ENCODE measurements at regions not wholly inside any gene's neighbourhood (a gene's known extent, or its start where the extent isn't known, plus 50 kb on each side); places are given as distances from the start of the nearest gene placed in this dataset.

DNA sequence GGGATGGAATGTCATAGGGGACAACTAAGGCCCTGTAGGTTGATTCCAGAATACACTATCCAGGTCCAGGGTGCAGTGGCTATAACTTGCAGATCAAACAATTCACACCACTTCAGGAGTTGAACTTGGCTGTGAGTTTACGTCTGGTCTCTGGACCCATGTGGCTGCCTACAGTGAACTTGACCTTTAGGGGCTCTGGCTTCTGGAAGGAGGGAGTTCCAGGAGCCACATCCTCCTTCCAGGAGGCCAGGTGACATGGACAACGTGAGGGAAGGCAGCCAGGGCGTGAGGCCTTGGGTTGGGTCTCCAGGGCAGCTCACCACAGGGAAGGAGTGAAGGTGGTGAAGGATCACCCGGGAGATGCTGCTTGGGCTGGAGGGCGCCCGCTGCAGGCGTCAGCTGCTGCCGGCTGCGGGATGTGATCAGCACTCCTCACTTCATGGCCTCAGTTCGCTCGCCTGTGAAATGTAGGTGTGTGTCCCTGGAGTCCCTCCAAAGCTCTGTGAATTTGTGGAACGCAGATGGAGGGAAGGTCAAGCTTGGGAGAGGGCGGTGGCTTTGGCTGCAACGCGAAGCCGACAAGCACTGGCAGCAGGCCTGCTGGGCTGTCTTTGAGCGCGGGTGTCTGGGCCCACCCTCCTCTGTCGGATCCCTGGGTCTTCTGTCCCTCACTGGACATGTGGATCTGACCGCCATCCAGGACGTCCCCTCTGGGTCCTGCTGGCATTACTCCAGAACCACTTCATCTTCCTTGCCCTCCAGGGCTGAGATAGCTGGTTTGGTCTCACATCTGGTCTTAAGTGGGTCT is 146.5 kb downstream of the GLI2 start:
- DNase-seq (ENCODE audit: low read depth): no peak

DNA sequence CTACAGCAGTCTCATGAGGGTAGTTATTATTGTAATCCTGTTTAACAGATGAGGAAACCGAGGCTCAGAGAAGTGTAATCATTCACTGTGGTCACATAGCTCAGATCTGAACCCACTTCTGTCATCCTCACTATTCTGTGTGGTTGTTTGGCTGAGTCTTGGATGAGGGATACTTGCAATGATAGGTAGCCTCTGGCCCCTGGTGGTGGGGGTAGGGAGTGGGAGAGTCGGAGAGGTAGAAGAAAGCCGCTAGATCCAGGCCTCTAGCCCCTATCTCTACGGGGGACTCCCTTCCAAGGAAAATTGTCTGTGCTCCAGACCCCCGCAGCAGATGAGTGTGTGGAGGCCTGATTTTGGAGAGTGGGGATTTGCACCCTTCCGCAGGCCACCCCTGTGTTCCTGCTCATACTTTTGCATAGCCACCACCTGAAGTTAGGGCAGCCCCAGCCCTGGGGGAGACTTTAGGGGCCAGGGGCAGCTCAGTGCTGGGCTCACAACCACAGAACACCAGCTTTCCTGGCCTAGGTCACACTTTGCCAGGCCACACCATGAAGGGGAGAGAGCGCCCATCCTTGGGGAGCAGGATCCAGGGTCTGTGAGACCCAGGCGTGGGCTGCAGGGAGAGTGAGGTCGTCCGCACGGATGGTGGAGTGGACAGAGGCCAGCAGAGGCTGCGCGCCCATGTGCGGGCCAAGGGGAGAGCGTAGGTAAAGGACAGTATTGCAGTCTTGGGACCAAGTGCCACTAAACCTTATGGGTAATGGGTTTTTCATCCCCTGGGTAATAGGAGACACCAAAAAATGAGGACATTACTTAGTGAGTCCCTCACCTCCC is 148.2 kb downstream of the GLI2 start:
- no peak for DNase-seq (ENCODE audit: low read depth)

DNA sequence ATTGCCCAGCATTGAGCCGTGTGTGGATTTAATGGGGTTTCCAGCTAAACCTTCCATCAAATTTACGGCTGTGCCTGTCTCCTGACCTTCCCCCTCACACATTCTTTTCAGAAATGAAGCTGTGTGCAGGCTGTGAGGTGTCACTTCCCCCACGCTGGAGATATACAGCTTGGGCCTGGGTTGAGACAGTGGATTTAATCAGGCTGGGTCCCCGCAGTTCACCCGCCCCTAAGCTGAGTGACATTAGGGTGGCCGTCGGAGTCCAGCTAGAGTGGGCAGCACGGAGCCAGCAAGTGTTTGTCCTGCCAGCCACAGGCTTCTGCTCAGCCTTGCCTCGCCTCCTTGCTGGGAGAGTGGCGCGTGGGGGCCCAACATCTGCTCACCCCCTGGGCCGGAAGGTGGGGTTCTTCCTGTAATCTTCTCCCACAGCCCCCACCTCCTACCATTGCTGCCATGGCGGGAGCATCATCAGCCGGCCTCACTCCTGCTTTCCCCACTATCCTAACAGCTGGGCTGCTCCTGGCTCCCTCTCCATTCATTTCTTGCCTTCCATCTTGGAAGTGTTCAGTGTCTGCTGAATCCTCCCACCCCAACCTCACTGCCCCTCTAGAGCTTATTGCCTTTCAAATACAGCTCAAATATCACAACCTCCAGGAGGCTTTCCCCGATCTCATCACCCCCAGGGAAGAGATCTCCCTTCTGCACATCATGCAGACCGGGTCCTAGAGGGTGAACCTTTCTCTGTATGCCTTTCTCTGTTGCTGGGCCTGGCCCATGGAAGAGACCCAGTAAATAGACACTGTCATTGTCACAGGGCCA is 149.0 kb downstream of the GLI2 start:
- DNase-seq (ENCODE audit: low read depth): no peak

DNA sequence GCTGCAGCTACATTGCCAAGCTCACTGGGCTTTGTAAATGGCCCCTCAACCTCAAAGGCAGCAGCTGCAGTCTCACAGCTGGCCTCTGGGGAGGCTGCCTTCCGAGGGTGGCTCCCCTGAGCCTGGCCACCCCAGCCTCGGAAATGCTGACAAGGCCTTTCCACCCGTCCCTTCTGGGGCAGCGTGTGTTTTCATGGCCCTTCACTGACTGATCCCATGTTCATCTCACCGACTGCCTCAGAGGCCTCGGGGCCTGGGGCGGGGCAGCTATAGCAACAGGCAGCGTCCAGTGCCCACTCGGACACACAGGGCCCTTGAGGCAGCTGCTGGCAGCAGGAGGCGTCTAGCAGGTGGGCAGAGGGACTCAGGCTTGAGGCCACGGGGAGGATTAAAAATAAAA is 149.7 kb downstream of the GLI2 start:
- no peak for DNase-seq (ENCODE audit: low read depth)

DNA sequence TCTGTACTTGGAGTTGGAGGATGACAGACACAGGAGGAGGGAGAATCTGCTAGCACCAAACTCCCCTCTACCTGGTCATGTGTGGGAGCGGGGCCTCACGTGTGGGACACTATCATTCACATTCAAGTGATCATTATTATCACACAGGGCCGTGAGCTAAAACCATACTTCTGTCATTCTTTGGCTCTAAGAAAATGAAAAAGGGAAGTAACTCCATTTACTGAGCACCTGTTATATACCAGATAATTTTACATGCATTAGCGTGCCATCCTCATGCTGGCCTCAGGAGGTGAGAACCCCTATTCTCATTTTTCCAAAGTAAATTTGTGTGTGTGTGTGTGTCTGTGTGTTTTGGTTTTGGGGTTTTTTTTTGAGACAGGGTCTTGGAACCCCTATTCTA is 150.1 kb downstream of the GLI2 start:
- DNase-seq (ENCODE audit: low read depth): no peak

DNA sequence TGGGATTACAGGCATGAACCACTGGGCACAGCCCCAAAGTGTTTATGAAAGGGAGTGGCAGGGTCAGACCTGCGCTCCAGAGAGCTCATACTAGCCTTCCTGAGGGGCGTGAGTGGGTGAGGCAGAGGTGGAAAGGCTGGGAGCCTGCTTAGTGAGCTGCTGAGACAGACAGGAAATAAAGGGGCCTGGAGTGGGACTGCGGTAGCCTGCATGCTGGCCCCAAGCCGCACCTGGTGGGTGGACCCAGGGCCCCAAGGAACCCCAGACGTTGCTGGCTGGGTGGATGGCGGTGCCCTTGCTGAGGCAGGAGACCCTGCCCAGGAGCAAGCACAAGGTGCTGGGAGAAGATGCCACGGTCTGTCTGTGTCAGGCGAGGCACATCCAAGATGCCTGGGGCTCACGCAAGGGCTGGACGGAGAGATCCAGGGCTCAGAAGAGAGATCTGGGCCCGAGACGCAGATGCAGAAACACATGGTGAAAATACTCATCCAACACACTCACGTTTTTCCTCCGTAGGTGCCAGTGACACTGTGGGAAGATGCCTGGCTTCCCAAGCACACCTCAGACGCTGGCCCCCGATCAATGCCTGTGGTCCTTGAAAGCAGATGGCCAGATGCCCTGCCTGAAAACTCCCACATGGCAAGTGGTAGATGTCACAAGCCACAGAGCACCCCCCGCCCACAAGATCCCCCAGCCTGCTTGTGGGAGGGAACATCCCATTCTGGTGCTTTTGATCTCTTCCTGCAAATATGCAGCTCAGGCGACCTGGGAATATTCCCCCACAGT is 151.1 kb downstream of the GLI2 start:
- no peak for DNase-seq (ENCODE audit: low read depth)

DNA sequence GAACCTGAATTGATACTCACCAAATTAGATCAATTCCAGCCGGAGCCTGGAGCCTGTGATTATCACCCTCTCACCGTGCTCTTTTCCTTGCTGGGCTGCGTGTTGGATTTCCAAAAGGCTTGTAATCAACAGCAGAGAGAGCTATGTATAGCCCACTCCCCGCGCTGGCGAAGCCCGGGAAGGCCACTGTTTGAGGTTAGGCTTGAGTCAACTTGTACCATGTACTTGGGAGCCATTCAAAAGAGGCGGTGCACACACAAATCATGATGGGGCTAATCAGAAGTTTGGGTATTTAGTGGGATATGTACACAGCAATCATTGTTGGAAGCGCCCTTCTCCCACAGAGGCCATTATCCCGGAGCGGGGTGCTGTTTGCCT is 151.6 kb downstream of the GLI2 start:
- DNase-seq (ENCODE audit: low read depth): no peak

DNA sequence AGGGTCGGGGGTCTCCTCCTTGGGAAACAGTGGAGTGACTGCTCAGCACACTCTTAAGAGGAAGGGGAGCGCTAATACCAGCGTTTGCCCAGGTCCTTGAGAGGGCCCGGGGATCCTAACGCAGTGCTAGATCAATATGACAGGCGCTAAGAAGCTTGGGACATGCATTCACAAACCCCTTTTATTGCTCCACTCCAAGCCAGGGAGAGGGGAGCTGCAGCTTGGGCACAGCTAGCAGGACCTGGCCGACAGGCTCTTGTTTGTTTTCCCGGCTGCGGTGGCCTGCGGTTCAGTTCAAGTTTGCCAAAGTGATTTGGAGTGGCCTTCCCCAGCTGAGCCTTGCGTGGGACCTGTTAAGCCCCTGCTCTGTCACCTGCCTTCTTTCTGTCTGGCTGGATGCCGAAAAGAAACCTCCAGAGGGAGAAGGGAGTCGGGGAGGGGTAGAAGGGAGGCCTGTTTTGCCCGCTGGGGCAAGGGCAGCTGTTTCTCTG is 152.1 kb downstream of the GLI2 start:
- DNase-seq (ENCODE audit: low read depth): no peak

DNA sequence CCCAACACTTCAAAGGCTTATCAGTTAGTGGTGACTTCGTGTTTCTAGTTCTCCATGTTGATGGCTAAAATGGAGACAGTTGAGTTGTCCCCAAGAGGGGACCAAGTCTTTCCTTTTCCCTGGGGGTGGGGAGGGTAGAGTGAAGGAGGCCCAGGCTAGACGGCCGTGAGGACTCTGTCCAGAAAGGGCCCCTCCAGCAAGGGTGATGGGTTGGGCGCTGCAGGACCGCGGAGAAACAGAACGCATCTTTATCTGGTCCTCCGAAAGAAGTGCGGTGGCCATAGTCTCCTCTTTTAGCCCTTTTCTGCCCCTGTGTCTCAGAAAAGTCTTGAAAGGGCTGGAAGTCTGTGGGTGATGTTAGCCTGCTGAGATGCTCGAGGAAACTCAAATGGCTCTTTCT is 153.2 kb downstream of the GLI2 start:
- no peak for DNase-seq (ENCODE audit: low read depth)

DNA sequence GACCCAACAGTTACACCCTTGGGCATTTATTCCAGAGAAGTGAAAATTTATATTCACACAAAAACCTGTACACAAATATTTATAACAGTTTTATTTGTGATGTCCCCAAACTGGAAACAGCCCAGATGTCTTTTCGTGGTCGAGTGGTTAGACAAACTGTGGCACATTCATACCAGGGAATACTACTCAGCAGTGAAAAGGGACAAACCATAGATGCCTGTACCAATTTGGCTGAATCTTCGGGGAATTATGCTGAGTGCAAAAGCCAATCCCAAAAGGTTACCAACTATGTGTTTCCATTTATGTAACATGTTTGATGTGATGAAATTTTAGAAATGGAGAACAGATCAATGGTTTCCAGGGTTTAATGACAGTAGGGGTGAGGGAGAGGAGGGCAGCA is 154.3 kb downstream of the GLI2 start:
- DNase-seq (ENCODE audit: low read depth): no peak

DNA sequence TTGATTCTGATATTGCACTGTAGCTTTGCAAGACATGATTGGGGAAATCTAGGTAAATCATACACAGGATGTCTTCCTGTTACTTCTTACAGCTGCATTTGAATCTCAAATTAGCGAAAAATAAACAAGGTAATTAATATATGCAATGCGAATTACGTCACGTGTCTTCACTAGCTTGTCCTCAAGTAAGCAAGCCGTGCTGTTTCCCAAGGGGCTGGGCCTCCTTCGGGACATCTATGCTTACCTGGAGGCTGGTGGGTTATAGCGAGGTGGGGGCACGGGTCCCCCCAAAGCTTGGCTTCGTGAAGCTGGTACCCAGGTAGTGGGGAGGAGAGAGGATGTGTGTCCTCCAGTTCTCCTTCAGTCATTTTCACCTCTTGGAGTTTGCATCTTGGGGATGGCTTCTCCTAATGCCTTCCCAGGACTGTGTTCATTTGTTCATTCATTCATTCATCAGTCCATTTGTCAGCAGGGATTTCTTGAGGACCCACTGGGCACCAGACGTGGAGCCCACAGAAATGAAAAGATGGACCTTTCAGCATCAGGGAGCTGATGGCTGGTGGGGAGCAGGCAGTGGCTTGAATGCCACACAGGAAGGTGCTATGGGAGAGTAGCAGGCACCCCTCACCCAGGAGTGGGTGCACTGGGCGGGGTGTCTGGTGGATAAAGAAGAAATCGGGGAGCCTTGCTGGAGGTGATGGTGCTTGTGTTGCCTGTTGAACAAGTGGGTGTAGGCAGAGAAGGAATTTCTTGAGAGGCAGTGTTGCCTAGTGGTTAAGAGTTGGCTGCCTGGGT is 155.1 kb downstream of the GLI2 start:
- DNase-seq (ENCODE audit: low read depth): no peak

DNA sequence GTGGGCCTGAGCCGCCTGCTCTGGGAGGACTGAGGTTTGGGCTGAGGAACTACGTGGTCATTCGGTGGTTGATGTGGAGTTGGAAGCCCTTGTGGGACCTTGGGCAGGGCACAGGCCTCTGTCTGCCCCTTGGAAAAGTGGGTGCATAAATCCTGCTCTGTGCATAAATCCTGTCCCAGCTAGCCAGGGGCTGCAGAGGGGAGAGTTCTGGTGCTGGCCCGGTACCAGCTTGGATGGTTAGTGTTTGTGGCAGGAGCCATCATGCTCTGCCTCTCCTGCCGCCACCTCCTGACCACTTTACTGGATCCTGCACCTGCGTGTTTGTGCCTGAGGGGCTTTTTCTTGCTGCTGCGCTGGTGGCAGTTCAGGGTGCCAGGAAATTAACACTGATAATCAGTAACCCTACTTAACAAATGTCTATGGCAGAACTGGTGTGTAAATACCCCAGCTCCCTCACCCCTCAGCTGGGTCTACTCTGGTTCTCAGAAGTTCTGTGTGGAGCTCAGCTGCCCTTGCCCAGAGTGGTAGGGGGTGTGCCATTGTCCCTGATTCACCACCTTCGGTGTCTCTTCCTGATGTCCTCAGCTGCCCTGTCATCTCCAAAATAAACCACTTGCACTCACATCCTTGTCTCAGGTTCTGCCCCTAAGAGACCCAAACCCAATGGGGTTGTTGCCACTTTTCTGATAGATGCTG is 156.8 kb downstream of the GLI2 start:
- peak; percentile 16 for DNase-seq (ENCODE audit: low read depth)

DNA sequence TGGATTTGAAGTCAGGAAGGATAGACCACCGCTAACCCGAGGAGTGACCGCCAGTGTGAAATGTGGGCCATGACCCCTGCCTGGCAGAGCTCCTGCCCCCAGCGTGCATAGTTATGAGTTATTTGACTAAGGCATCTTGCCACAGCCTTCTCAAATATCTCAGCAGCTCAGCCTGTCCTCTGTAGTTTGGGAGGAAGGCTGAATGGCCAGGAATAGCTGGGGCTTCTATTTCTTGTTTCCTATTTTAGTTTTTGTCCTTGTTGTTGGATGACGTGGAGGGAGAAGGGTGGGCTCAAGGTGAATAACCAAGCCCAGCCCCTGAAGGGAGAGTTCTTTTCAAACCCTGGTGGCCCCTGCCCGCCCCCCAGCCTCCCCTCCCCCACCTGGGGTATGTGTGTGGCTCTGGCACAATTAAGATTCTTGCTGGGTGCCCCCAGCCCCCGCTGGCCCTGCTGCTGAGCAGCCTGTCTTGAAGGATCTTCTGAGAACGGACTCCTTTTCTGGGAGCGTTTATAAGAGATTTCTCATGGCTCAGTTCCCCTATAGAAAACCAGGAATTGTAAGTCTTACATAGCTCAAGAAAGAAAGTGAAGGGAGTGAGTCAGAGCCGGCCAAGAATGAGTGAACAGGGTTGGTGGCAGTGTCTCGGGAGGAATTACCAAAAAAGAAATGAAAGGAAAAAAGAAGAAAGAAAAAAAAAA is 157.4 kb downstream of the GLI2 start:
- peak; percentile 52 for DNase-seq (ENCODE audit: low read depth)

DNA sequence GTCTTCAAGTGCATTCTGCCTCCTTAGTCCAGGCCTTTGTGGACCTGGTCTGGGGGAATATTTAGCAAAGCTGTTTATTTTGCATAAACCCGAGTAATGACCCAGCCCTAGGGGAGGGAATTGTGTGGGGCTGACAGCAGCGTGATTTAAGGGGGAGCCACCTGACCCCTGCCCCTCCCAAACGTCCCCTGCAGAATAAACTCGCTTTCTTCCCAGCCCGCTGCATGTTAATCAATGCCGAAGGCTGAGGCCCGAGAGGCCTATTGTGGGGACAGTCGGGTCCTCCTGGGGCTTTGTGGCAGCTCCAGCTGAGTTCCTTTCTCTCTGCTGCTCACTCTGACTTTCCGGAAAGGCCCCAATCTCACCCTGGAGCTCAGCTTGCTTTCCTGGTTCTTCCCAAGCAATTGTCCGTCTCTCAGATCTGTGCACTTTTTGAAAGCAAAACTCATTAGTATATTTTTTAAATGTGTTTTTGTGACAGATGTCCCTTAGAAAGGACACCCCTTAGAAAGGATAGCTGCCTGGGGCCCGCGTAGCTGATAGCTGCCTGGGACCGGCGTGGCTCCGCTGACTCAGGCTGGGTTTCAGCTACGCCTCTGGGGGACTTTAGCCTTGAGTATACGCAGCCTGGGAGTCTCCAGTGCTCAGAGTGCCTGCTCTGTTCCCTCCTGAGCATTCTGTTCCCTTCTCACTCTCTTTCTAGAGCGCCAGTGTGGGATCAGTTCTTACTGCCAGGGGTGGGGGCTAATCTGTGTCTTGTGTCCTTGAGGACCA is 158.3 kb downstream of the GLI2 start:
- no peak for DNase-seq (ENCODE audit: low read depth)

DNA sequence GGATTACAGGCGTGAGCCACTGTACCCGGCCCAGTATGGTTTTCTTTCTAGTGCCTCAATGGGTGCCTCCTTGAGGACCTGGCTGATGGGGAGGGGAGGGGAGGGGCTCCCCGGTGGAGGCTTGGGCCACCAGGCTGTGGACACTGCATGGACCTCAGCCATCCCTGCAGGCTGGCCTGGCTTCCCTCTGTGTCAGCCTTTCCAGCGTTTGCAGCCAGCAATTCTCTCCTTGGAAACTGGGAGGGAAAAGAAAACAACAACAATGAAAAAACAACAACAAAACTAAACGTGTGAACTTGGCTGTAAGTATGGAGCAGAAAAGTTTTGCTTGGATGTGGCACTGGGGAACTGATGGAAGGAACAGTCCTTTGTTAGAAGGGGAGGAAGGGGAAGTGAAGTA is 159.3 kb downstream of the GLI2 start:
- no peak for DNase-seq (ENCODE audit: low read depth)

DNA sequence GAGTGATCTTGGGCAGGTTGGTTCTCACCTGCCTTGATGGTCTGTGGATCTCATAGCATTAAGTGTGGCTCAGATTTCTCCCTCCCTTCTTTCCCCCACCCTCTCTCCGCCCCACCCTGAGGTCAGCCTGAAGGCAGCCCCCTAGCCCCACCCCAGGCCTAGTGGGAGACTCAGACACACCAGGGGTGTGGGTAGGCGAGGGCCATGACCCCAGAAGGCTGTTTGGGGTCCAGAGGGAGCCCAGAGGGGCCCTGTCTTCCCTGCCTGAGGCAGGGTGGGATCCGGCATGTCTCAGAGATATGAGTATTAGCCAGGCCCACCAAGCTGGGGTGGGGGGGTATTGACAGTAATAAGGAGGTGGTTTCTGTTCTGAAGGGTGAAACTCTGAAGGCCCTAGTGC is 160.5 kb downstream of the GLI2 start:
- no peak for DNase-seq (ENCODE audit: low read depth)

DNA sequence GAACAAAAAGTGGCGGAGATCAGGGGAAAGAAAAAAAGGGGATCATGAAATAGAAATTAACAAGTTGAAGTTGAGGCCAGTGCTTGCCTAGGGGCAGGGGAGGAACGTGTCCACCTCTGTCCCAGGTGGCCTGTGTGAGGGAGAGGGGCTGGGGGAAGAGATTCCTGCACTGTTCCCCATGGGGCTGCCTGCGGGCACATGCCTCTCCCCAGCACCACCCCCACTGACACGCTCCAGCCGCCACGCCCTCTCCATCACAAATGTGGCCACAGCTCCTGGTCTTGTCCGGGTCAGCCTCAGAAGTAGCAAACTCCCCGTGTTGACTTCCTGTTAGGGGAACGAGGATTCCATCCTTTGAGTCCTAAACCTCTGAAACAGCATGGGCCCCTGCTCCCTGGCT is 161.2 kb downstream of the GLI2 start:
- DNase-seq (ENCODE audit: low read depth): no peak

DNA sequence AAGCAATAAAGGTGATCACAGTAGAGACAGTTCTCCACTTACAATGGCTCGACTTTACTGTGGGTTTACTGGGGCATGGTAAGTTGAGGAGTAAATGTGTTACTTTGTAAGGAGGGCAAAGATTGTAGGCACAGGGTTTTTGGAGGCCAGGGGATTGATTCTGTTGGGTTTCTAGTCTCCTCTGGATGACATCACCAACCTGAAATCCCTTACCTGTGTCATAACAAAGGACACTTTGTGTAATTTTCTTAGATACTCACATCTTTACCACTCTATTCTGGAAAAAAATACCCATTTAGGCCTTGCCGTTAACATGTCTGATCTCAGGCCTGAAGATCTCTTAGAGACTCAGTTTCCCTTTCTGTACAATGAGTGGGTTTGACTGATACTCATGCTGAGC is 161.7 kb downstream of the GLI2 start:
- no peak for DNase-seq (ENCODE audit: low read depth)

DNA sequence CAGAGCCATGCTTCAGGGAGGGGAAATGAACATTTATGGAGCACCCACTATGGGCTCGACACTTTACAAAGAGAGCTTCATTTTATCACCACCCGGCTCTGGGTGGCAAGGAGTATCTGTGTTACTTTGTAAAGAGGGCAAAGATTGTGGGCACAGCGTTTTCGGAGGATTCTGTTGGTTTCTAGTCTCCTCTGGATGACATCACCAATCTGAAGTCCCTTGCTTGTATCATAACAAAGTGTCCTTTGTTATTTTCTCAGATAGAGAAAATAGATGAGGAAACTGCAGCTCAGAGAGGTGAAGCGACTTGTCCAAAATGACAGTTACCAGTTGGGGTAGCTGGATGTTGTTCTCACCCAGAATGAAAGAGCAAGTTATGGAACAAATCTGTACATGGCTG is 162.8 kb downstream of the GLI2 start:
- DNase-seq (ENCODE audit: low read depth): no peak

All from M059J (cell line).